Dedifferentiated amniotic fluid mesenchymal stem cell (primary cell): ENCODE measurements at regions not wholly inside any gene's neighbourhood (a gene's known extent, or its start where the extent isn't known, plus 50 kb on each side); places are given as distances from the start of the nearest gene placed in this dataset.

ENCODE experiments used
- DNase-seq: peaks from one replicate; pipeline ENCODE4 v3.0.0-alpha.2; 2016; ENCODE audit errors: extremely low spot score

GRCh38 chr4:133045288-133045687 is 103.8 kb upstream of the PCDH10 start:
- DNase-seq, result no peak

- DNase-seq, result no peak
Measured at GRCh38 chr4:133046156-133046555, 102.9 kb upstream of the PCDH10 start.

- DNase-seq, result no peak
Measured at GRCh38 chr4:133058701-133059100, 90.4 kb upstream of the PCDH10 start.

GRCh38 chr4:133059117-133059516 is 90.0 kb upstream of the PCDH10 start:
- no peak for DNase-seq

- no peak for DNase-seq
Measured at GRCh38 chr4:133062851-133063250, 86.2 kb upstream of the PCDH10 start.

GRCh38 chr4:133068083-133068482 is 81.0 kb upstream of the PCDH10 start:
- DNase-seq, result no peak

- peak; percentile 52 for DNase-seq
Measured at GRCh38 chr4:133081246-133081645, 67.8 kb upstream of the PCDH10 start.

GRCh38 chr4:133084421-133084820 is 64.7 kb upstream of the PCDH10 start:
- DNase-seq, result no peak

GRCh38 chr4:133095591-133095990 is 53.5 kb upstream of the PCDH10 start:
- DNase-seq, result no peak

GRCh38 chr4:133096972-133097371 is 52.1 kb upstream of the PCDH10 start:
- no peak for DNase-seq
